A673 (cell line): ENCODE measurements at regions not wholly inside any gene's neighbourhood (a gene's known extent, or its start where the extent isn't known, plus 50 kb on each side); places are given as distances from the start of the nearest gene placed in this dataset.

Source experiments
- BruUV-seq: library from RNA; stranded (reverse); fragments of 400-500 nt; replicated peaks from 2 replicates; lab custom pipeline; 2021; lab: Mats Ljungman, UMichigan
- CTCF ChIA-PET: fragments of 300-600 bp; sonication (Branson Sonifier 250); formaldehyde crosslinking; loops from one replicate; lab custom pipeline; 2022; ENCODE audit warnings: antibody characterized with exemption; lab: Charles Lee
- POLR2A ChIA-PET: fragments of 300-600 bp; sonication (Branson Sonifier 250); formaldehyde crosslinking; loops from one replicate; lab custom pipeline; 2022; ENCODE audit warnings: antibody characterized with exemption; ENCODE audit not compliant: low non-redundant PET; lab: Charles Lee
- DNase-seq: peaks from one replicate; pipeline ENCODE4 v3.0.0-alpha.2; 2015; ENCODE audit warnings: low spot score
- H3K27ac ChIP-seq: fragments of 200-600 bp; sonication (generic); 2 replicates; pipeline ENCODE4 v1.5.1; 2016; ENCODE audit warnings: mixed run types, low read depth, mild to moderate bottlenecking, mixed read lengths, antibody characterized with exemption, low read length; ENCODE audit not compliant: poor library complexity, severe bottlenecking
- H3K27me3 ChIP-seq: fragments of 200-600 bp; sonication (generic); replicated peaks from 2 replicates; pipeline ENCODE4 v1.6.1; 2017; ENCODE audit warnings: mixed run types, low read depth, mild to moderate bottlenecking, mixed read lengths, antibody characterized with exemption, low read length; ENCODE audit not compliant: insufficient read depth, poor library complexity
- H3K36me3 ChIP-seq: fragments of 200-600 bp; sonication (generic); 2 replicates; pipeline ENCODE4 v1.6.1; 2016; ENCODE audit warnings: mixed run types, mild to moderate bottlenecking, mixed read lengths, antibody characterized with exemption, low read length; ENCODE audit not compliant: insufficient read depth, poor library complexity, severe bottlenecking
- H3K4me1 ChIP-seq: fragments of 200-600 bp; sonication (generic); 2 replicates; pipeline ENCODE4 v1.6.1; 2017; ENCODE audit warnings: mixed run types, mild to moderate bottlenecking, mixed read lengths, antibody characterized with exemption, low read length; ENCODE audit not compliant: insufficient read depth, poor library complexity, severe bottlenecking
- H3K4me3 ChIP-seq: fragments of 200-600 bp; sonication (generic); 2 replicates; pipeline ENCODE4 v1.5.1; 2016; ENCODE audit warnings: low read depth, mixed run types, mild to moderate bottlenecking, mixed read lengths, low read length; ENCODE audit not compliant: poor library complexity, severe bottlenecking
- H3K9me3 ChIP-seq: fragments of 200-600 bp; sonication (generic); 2 replicates; pipeline ENCODE4 v1.6.1; 2016; ENCODE audit warnings: mixed run types, low read depth, mild to moderate bottlenecking, mixed read lengths, antibody characterized with exemption, low read length; ENCODE audit not compliant: poor library complexity, severe bottlenecking
- CTCF ChIP-seq: fragments of 300-800, 200-600 bp; sonication (generic); conservative IDR thresholded peaks from 2 replicates; pipeline ENCODE4 v1.5.1; 2017; ENCODE audit warnings: low read depth, mild to moderate bottlenecking, antibody characterized with exemption, low read length, moderate library complexity, mixed read lengths
- EZH2 ChIP-seq: fragments of 200-600 bp; sonication (generic); IDR thresholded peaks from 2 replicates; pipeline ENCODE4 v1.6.1; 2017; ENCODE audit warnings: borderline replicate concordance, low read depth, mild to moderate bottlenecking, mixed read lengths, antibody characterized with exemption, low read length; ENCODE audit not compliant: poor library complexity, severe bottlenecking
- intact Hi-C: fragments of 100-400 bp; cut with micrococcal nuclease; formaldehyde crosslinking; loops from one replicate; pipeline ENCODE4 v1.10.0; 2022; ENCODE audit not compliant: unreplicated experiment

- no TSS peak for BruUV-seq
- H3K4me1 ChIP-seq = no peaks in the 10 kb centered on the region
- no peaks in the 10 kb centered on the region for H3K27me3 ChIP-seq
- no peaks in the 10 kb centered on the region for H3K9me3 ChIP-seq
- intact Hi-C loops = no loop called here
- no peak overlapping the region for H3K4me3 ChIP-seq
- CTCF ChIA-PET = no interaction called here
- POLR2A ChIA-PET = no interaction called here
- DNase-seq = no peak
- TF ChIP-seq EZH2 = no peak
- no peak for TF ChIP-seq CTCF
- H3K36me3 ChIP-seq = no peaks in the 10 kb centered on the region
- H3K27ac ChIP-seq = no peak overlapping the region
Observed at GRCh38 chr4:138310498-138310897, 68.3 kb upstream of the SLC7A11 start.

- no peak for DNase-seq
- Histone ChIP-seq H3K27me3 (no peaks in the 10 kb centered on the region), H3K27ac (no peak overlapping the region), H3K36me3 (no peaks in the 10 kb centered on the region), H3K4me3 (no peak overlapping the region), H3K9me3 (no peaks in the 10 kb centered on the region), H3K4me1 (no peaks in the 10 kb centered on the region)
- CTCF ChIA-PET = no interaction called here
- POLR2A ChIA-PET = no interaction called here
- BruUV-seq = no TSS peak
- intact Hi-C loops = no loop called here
- TF ChIP-seq CTCF (no peak), EZH2 (no peak)
Observed at GRCh38 chr4:138308356-138308755, 66.2 kb upstream of the SLC7A11 start.

GRCh38 chr4:138307319-138307718 is 65.2 kb upstream of the SLC7A11 start:
- no peaks in the 10 kb centered on the region for H3K9me3 ChIP-seq
- DNase-seq = no peak
- no peaks in the 10 kb centered on the region for H3K36me3 ChIP-seq
- no peak for TF ChIP-seq EZH2
- no peak for TF ChIP-seq CTCF
- POLR2A ChIA-PET = no interaction called here
- H3K4me1 ChIP-seq = no peaks in the 10 kb centered on the region
- CTCF ChIA-PET = no interaction called here
- BruUV-seq = no TSS peak
- H3K27me3 ChIP-seq = no peaks in the 10 kb centered on the region
- H3K27ac ChIP-seq = no peak overlapping the region
- no peak overlapping the region for H3K4me3 ChIP-seq
- intact Hi-C loops = no loop called here
